GM23338 (cell line): ENCODE measurements at regions not wholly inside any gene's neighbourhood (a gene's known extent, or its start where the extent isn't known, plus 50 kb on each side); places are given as distances from the start of the nearest gene placed in this dataset.

Experiments
- ATAC-seq: fragments of 200-7000 bp; cut with Tn5 transposase; 3 replicates; pipeline ENCODE4 v1.9.1; 2020
- DNase-seq: peaks from one replicate; pipeline ENCODE4 v3.0.0-alpha.2; 2015; ENCODE audit warnings: low spot score
- H2AFZ ChIP-seq: fragments of 200-600 bp; sonication (generic); 2 replicates; pipeline ENCODE4 v1.8.0; 2016; ENCODE audit warnings: antibody characterized with exemption, mild to moderate bottlenecking, moderate library complexity
- H3F3A ChIP-seq: fragments of 200-600 bp; sonication (generic); replicated peaks from 2 replicates; pipeline ENCODE4 v1.8.0; 2017; ENCODE audit warnings: antibody characterized with exemption, mixed run types, low read depth
- H3K27ac ChIP-seq: fragments of 200-600 bp; sonication (generic); 2 replicates; pipeline ENCODE4 v1.6.1; 2016; ENCODE audit warnings: low read depth
- H3K27me3 ChIP-seq: fragments of 200-600 bp; sonication (generic); 2 replicates; pipeline ENCODE4 v1.8.0; 2016; ENCODE audit warnings: mild to moderate bottlenecking, mixed run types, moderate library complexity; ENCODE audit not compliant: insufficient read depth
- H3K36me3 ChIP-seq: fragments of 200-600 bp; sonication (generic); 2 replicates; pipeline ENCODE4 v1.8.0; 2016; ENCODE audit warnings: mild to moderate bottlenecking; ENCODE audit not compliant: insufficient read depth
- H3K4me1 ChIP-seq: fragments of 200-600 bp; sonication (generic); 2 replicates; pipeline ENCODE4 v1.8.0; 2016; ENCODE audit warnings: mild to moderate bottlenecking, moderate library complexity; ENCODE audit not compliant: insufficient read depth
- H3K4me2 ChIP-seq: fragments of 200-600 bp; sonication (generic); 2 replicates; pipeline ENCODE4 v1.7.1; 2017; ENCODE audit warnings: mixed run types
- H3K4me3 ChIP-seq: fragments of 200-600 bp; sonication (generic); 2 replicates; pipeline ENCODE4 v1.6.1; 2016; ENCODE audit warnings: mixed run types
- H3K79me2 ChIP-seq: fragments of 200-600 bp; sonication (generic); replicated peaks from 2 replicates; pipeline ENCODE4 v1.8.0; 2017; ENCODE audit warnings: mild to moderate bottlenecking; ENCODE audit not compliant: insufficient read depth
- H3K9me2 ChIP-seq: fragments of 200-600 bp; sonication (generic); 2 replicates; pipeline ENCODE4 v1.8.0; 2017; ENCODE audit not compliant: insufficient read depth
- H4K20me1 ChIP-seq: fragments of 200-600 bp; sonication (generic); replicated peaks from 2 replicates; pipeline ENCODE4 v1.8.0; 2017; ENCODE audit warnings: mild to moderate bottlenecking; ENCODE audit not compliant: insufficient read depth
- H3K27ac Mint-ChIP-seq: 2 replicates; pipeline ENCODE4 v1.8.0; 2020; ENCODE audit warnings: inconsistent platforms, mild to moderate bottlenecking, moderate library complexity, mixed read lengths
- H3K27me3 Mint-ChIP-seq: 3 replicates; pipeline ENCODE4 v1.8.0; 2022; ENCODE audit warnings: low read depth, mild to moderate bottlenecking, moderate library complexity, mixed read lengths, inconsistent platforms; ENCODE audit not compliant: insufficient read depth, poor library complexity
- H3K36me3 Mint-ChIP-seq: 3 replicates; pipeline ENCODE4 v1.8.0; 2021; ENCODE audit warnings: low read depth, mild to moderate bottlenecking, inconsistent platforms, moderate library complexity, mixed read lengths
- H3K4me1 Mint-ChIP-seq: 3 replicates; pipeline ENCODE4 v1.8.0; 2020; ENCODE audit warnings: mild to moderate bottlenecking, inconsistent platforms, mixed read lengths
- H3K4me3 Mint-ChIP-seq: 3 replicates; pipeline ENCODE4 v1.8.0; 2021; ENCODE audit warnings: moderate library complexity, mild to moderate bottlenecking, inconsistent platforms, mixed read lengths
- H3K9me3 Mint-ChIP-seq: 3 replicates; pipeline ENCODE4 v1.8.0; 2020; ENCODE audit warnings: moderate library complexity, mild to moderate bottlenecking, inconsistent platforms, mixed read lengths
- CREB1 ChIP-seq: fragments of 250-450 bp; sonication (Bioruptor Pico); IDR thresholded peaks from 2 replicates; pipeline ENCODE4 v1.5.0; 2020; ENCODE audit warnings: low read depth, mild to moderate bottlenecking, moderate library complexity
- EZH2 ChIP-seq: fragments of 200-600 bp; sonication (generic); IDR thresholded peaks from one replicate; pipeline ENCODE4 v1.8.0; 2017; ENCODE audit warnings: antibody characterized with exemption, mild to moderate bottlenecking, low read depth; ENCODE audit not compliant: unreplicated experiment
- EZH2phosphoT487 ChIP-seq: fragments of 200-600 bp; sonication (generic); IDR thresholded peaks from one replicate; pipeline ENCODE4 v1.8.1; 2018; ENCODE audit warnings: antibody characterized with exemption; ENCODE audit not compliant: unreplicated experiment
- POLR2AphosphoS5 ChIP-seq: IDR thresholded peaks from 2 replicates; pipeline ENCODE4 v1.6.1; 2016; ENCODE audit warnings: antibody characterized with exemption, low read depth
- REST ChIP-seq: IDR thresholded peaks from one replicate; pipeline ENCODE4 v1.6.1; 2018; ENCODE audit warnings: antibody characterized with exemption; ENCODE audit not compliant: unreplicated experiment
- ZNF114 ChIP-seq: fragments of 250-450 bp; sonication (Bioruptor Pico); IDR thresholded peaks from 2 replicates; pipeline ENCODE4 v1.5.0; 2020; ENCODE audit warnings: mild to moderate bottlenecking, moderate library complexity
- ZNF331 ChIP-seq: fragments of 250-450 bp; sonication (Bioruptor Pico); IDR thresholded peaks from 2 replicates; pipeline ENCODE4 v1.5.0; 2020; ENCODE audit warnings: low read depth, mild to moderate bottlenecking, moderate library complexity
- TF ChIP-seq, protein P1 (sequence below): fragments of 250-450 bp; sonication (Bioruptor Pico); IDR thresholded peaks from 2 replicates; pipeline ENCODE4 v1.5.0; 2020; ENCODE audit warnings: mild to moderate bottlenecking, moderate library complexity
- TF ChIP-seq, protein P2 (sequence below): IDR thresholded peaks from 2 replicates; pipeline ENCODE4 v1.6.1; 2016; ENCODE audit warnings: antibody characterized with exemption

DNA sequence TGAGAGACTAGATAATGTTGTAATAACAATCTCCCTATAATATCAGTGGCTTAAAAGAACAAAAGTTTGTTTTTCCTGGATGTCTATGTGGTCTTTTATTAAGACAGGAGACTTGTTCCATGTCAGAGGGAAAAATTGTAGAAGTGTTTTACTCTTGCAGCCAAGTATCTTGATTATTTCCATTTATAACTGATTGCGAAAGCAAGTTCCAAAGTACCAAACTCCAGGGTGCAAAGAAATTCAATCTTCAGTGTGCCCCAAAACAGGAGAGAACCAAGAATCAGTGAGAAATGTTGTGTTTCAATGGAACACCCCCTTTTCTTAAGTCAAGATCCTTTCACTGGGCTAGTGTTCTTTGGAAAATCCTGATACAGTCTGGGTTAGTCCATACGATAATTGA, 624.4 kb upstream of the BCHE start (continued):
- TF ChIP-seq, protein P1, sequence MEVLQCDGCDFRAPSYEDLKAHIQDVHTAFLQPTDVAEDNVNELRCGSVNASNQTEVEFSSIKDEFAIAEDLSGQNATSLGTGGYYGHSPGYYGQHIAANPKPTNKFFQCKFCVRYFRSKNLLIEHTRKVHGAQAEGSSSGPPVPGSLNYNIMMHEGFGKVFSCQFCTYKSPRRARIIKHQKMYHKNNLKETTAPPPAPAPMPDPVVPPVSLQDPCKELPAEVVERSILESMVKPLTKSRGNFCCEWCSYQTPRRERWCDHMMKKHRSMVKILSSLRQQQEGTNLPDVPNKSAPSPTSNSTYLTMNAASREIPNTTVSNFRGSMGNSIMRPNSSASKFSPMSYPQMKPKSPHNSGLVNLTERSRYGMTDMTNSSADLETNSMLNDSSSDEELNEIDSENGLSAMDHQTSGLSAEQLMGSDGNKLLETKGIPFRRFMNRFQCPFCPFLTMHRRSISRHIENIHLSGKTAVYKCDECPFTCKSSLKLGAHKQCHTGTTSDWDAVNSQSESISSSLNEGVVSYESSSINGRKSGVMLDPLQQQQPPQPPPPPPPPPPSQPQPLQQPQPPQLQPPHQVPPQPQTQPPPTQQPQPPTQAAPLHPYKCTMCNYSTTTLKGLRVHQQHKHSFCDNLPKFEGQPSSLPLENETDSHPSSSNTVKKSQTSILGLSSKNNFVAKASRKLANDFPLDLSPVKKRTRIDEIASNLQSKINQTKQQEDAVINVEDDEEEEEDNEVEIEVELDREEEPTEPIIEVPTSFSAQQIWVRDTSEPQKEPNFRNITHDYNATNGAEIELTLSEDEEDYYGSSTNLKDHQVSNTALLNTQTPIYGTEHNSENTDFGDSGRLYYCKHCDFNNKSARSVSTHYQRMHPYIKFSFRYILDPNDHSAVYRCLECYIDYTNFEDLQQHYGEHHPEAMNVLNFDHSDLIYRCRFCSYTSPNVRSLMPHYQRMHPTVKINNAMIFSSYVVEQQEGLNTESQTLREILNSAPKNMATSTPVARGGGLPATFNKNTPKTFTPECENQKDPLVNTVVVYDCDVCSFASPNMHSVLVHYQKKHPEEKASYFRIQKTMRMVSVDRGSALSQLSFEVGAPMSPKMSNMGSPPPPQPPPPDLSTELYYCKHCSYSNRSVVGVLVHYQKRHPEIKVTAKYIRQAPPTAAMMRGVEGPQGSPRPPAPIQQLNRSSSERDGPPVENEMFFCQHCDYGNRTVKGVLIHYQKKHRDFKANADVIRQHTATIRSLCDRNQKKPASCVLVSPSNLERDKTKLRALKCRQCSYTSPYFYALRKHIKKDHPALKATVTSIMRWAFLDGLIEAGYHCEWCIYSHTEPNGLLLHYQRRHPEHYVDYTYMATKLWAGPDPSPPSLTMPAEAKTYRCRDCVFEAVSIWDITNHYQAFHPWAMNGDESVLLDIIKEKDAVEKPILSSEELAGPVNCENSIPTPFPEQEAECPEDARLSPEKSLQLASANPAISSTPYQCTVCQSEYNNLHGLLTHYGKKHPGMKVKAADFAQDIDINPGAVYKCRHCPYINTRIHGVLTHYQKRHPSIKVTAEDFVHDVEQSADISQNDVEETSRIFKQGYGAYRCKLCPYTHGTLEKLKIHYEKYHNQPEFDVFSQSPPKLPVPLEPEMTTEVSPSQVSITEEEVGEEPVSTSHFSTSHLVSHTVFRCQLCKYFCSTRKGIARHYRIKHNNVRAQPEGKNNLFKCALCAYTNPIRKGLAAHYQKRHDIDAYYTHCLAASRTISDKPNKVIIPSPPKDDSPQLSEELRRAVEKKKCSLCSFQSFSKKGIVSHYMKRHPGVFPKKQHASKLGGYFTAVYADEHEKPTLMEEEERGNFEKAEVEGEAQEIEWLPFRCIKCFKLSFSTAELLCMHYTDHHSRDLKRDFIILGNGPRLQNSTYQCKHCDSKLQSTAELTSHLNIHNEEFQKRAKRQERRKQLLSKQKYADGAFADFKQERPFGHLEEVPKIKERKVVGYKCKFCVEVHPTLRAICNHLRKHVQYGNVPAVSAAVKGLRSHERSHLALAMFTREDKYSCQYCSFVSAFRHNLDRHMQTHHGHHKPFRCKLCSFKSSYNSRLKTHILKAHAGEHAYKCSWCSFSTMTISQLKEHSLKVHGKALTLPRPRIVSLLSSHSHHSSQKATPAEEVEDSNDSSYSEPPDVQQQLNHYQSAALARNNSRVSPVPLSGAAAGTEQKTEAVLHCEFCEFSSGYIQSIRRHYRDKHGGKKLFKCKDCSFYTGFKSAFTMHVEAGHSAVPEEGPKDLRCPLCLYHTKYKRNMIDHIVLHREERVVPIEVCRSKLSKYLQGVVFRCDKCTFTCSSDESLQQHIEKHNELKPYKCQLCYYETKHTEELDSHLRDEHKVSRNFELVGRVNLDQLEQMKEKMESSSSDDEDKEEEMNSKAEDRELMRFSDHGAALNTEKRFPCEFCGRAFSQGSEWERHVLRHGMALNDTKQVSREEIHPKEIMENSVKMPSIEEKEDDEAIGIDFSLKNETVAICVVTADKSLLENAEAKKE (CRISPR knock-in tag), result no peak
- TF ChIP-seq REST (no peak), ZNF331 (CRISPR knock-in tag) (no peak)

GRCh38 chr3:166457382-166457781, 620.2 kb upstream of the BCHE start:
- no peaks in the 10 kb centered on the region for H3K36me3 Mint-ChIP-seq
- H3K4me1 Mint-ChIP-seq, result no peaks in the 10 kb centered on the region
- Histone ChIP-seq H3K4me1 (no peaks in the 10 kb centered on the region), H3K9me2 (no peaks in the 10 kb centered on the region), H3K27ac (no peak overlapping the region), H3K4me3 (no peak overlapping the region), H3K27me3 (no peaks in the 10 kb centered on the region), H3K36me3 (no peaks in the 10 kb centered on the region), H3K79me2 (no peaks in the 10 kb centered on the region), H2AFZ (no peak overlapping the region), H4K20me1 (no peaks in the 10 kb centered on the region), H3F3A (no peaks in the 10 kb centered on the region), H3K4me2 (no peak overlapping the region)
- ATAC-seq, result no peak
- H3K27ac Mint-ChIP-seq, result no peak overlapping the region
- H3K9me3 Mint-ChIP-seq, result no peaks in the 10 kb centered on the region
- no peak overlapping the region for H3K4me3 Mint-ChIP-seq
- TF ChIP-seq REST (no peak), EZH2 (no peak), ZNF114 (CRISPR knock-in tag) (no peak), POLR2AphosphoS5 (no peak), CREB1 (CRISPR knock-in tag) (no peak), ZNF331 (CRISPR knock-in tag) (no peak), EZH2phosphoT487 (no peak)
- TF ChIP-seq, protein P2, sequence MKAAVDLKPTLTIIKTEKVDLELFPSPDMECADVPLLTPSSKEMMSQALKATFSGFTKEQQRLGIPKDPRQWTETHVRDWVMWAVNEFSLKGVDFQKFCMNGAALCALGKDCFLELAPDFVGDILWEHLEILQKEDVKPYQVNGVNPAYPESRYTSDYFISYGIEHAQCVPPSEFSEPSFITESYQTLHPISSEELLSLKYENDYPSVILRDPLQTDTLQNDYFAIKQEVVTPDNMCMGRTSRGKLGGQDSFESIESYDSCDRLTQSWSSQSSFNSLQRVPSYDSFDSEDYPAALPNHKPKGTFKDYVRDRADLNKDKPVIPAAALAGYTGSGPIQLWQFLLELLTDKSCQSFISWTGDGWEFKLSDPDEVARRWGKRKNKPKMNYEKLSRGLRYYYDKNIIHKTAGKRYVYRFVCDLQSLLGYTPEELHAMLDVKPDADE, result no peak
- DNase-seq, result no peak
- no peaks in the 10 kb centered on the region for H3K27me3 Mint-ChIP-seq
